CD4-positive, alpha-beta T cell treated with Interleukin-2 at 100 ng/mL for 4 hours (primary cell): ENCODE measurements at regions not wholly inside any gene's neighbourhood (a gene's known extent, or its start where the extent isn't known, plus 50 kb on each side); places are given as distances from the start of the nearest gene placed in this dataset.

Experiments
- DNase-seq: peaks from one replicate; pipeline ENCODE4 v3.0.0-alpha.2; 2020; ENCODE audit warnings: low spot score

DNA sequence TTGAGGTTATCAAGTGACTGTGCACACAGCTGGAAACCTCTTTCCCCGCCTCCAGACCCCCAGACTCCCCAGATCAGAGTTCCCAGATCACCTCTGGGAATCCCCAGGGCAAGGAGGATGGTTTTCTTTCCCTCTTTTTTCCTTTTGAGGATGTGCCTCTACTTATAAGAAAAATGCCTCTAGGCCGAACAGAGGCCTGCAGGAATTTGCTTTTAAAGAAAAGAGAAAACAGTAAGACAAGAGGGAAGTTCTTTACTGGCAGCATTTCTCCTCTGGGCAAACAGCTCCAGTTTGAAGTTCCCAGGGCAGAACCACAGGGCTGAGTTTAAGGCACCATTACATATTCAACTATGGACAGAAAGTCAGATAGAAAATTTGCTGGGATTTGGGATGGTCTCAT is 837.9 kb upstream of the LCORL start:
- DNase-seq, result no peak

DNA sequence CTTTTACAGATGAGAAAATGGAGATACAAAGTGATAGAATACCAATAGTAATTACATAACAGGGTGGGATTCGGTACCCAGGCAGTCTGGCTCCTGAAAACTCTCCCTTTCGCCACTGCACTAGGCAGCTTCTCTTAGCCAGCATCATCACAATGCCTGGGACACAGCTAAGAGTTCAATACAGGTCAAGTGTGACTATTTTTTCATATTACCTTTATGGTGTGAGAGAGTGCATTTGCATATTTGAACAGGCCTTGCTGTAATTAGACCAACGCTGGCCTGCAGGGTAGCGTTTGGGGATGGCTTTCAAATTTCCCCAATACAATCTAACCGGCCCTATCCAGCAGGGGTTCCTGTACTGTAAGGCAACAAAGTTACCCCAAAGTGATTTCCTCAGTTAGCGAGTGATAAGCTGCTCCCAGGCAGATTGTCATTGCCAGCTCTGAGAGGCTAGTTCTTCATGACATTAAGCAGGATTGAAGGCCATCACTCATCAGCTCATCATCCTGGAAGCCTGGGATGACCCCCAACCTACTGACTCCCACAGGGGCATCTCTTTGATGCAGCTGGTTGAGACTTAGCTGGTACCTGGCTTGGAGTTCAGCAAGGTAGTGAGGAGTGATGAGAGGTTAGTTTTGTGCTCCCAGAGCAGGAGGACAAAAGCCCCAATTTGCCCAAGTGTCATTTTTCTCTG is 836.8 kb upstream of the LCORL start:
- no peak for DNase-seq

DNA sequence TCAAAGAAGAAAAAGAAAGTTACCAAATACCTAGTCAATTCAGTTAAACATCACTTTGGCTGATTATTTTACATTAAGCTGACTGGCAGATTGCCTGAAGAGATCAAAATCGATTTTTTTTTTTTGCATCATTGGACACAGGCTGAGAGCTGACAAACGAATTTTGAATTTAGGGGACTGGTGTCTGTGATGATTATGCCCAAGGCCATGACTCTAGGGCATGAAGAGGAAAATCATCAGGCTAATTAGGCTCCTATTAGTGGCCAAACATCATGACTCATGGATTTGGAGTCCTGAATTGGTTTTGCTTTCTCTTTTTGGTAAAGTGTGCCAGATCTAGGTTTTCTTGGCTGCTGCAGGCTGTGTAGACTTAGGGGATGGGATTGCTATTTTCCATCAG is 829.3 kb upstream of the LCORL start:
- no peak for DNase-seq

DNA sequence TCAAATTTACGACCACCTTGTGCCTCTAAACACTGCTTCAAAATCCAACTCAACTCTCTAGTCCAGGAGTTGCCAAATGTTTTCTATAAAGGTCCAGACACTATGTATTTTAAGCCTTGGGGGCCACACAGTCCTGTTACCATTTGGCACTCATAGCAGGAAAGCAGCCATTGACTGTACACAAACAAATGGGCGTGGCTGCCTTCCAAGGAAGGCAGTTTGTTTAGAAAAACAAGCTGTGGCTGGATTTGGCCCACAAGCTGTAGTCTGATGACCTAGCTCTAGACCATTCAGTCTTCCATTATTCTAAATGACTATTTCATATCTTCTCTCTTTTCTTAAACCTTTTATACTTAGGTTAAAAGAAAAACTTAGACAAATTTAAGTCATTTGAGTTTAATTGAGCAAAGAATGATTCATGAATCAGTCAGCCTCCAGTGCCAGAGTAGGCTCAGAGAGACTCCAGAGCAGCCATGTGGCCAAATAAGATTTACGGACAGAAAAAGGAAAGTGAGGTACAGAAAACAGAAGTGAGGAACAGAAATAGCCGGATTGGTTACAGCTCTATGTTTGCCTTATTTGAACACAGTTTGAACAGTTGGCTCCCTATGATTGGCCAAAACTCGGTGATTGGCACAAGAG is 825.8 kb upstream of the LCORL start:
- no peak for DNase-seq

DNA sequence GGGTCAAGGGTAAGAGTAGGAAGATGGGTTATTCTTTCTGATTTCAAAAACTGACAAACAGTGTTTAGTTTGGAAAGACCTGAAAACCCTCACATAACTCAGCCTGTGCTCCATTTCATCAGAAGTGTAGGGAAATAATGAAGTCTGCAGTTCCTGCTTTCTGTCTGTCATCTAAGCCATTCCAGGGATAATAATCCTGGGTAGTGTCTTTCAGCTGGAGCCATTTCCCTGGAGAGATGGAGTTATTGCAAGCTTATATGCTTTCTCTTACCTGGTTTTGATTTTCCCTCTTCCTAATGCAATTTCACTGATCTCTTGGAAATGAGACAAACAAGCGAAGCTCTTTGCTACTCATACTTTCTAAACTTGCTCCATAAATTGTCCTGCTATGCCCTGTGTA is 824.8 kb upstream of the LCORL start:
- DNase-seq, result no peak

DNA sequence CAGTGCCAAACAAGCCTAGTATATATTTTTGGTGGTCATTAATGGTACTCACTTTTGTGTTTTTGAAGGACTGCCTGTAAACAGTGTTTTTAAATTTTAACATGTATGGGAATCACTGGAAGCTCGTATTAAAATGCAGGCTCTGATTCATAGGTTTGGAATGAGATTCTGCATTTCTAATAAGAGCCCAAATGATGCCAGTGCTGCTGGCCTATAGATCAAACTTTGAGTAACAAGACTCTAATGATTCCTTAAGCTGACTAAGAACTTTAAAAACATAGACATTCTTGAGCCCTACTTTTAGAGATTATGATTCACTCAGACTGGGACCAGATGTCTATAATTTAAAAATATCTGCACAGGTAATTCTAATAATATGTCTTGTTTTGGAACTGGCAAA is 823.2 kb upstream of the LCORL start:
- no peak for DNase-seq

DNA sequence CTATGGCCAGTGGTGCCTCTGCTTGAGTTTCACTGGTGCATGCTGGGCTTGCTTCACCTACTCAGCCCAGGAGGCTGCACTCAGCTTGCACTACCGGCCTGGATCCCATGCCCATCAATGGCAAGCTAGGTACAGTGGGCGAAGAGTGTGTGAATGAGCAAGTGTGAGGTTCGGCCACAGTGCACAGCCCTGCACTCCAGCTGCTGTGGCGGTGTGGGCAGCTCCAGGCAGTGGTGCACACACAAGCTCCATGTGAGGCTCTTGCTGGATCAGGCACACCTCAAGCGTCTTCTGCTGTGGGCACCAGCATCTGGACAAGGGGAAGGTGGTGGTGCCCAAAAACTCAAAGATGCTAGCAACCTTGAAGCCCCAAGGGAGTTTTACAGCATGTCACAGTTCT is 820.9 kb upstream of the LCORL start:
- DNase-seq, result no peak

DNA sequence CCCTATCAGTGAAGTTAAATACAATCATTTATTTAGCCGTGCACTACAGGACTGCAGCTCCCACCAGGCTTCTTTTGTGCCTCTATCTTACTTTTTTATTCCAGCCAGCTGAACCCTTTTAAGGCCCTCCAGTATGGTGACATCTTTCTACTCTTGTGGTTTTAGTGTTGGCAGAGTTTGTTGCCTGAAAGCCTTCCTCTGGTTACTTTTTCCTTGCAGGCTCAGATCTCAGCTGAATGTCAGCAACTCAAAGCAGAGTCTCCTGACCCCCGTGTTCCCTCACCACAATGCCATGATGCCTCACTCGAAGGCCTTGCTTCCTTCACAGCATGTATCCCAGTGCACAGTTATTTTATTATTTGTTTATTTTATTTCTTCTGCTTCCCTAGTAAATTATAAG is 818.9 kb upstream of the LCORL start:
- DNase-seq, result no peak

DNA sequence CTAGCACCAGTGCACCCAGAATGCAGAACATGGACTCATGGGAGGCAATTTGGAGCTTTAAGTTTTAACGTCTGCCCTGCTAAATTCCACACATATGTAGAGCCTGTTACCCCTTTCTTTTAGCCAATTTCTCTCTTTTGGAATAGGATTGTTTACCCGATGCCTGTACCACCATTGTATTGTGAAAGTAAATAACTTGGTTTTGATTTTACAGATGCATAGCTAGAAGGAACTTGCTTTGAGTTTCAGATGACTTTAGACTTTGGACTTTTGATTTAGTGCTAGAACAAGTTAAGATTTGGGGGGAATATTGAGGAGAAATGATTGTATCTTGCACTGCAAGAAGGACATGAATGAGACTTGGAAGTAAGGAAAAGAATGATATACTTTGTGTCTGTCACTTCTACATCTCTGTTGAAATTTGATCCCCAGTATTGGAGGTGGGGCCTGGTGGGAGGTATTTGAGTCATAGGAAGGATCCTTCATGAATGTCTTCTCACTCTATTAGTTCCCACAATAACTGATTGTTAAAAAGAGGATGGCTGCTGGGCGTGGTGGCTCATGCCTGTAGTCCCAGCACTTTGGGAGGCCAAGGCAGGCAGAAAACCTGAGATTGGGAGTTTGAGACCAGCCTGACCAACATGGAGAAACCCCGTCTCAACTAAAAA is 794.8 kb upstream of the LCORL start:
- DNase-seq, result no peak

DNA sequence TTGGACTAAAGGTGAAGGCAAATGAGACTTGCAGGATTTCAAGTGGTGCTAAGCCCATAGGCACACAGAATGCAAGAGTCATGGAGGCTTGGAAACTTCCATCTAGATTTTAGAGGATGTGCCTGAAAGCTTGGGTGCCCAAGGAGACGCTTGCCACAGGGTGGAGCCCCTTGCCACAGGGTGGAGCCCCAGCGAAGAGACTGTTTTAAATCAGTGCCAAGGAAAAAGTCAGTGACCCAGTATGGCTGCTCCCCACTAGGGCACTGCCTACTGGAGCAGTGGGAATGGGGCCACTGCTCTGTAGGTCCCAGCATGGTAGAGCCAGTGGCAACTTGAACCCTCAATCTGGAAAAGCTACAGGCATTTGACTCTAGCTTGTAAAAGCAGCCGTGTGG is 794.2 kb upstream of the LCORL start:
- DNase-seq, result no peak

DNA sequence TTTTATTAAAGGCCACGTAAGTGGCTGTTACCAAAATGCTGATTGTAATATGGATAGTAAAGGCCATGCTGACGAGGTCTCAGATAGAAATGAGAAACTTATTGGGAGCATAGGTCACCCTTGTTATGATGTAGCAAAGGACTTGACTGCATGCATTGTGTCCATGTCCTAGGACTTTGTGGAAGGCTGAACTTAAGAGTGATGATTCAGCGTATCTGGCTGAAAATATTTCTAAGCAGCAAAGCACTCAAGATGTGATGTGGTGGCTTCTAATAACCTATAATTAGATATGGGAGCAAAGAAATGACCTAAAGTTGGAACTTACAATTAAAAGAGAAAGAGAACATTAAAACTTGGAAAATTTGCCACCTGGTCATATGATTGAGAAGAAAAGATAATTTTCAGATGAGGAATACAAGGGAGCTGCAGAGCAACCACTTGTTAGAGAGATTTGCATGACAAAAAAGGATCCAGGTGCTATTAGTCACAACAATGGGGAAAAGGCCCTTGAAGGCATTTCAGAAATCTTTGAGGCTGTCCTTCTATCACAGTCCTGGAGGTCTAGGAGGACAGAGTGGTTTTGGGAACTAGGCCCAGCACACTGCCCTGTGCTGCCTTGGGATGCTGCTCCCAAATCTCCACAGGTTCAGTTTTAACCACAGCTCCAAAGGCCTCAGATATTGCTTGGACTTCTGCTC is 793.7 kb upstream of the LCORL start:
- no peak for DNase-seq

DNA sequence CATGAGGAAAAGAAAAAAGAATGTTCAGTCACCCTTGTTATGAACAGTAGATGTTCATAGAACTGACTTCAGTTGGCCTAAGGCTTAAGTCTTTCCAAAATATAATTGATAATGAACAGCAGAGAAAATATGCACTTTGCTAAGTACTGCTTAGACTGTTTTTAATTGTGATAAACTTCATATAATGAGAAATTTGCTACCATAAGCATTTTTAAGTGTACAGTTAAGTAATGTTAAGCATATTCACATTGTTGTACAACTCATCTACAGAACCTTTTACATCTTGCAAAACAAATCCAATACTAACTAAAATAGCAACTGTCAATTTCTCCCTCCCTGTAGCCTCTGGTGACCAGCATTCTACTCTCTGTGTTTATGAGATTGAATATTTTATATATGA is 792.2 kb upstream of the LCORL start:
- no peak for DNase-seq

DNA sequence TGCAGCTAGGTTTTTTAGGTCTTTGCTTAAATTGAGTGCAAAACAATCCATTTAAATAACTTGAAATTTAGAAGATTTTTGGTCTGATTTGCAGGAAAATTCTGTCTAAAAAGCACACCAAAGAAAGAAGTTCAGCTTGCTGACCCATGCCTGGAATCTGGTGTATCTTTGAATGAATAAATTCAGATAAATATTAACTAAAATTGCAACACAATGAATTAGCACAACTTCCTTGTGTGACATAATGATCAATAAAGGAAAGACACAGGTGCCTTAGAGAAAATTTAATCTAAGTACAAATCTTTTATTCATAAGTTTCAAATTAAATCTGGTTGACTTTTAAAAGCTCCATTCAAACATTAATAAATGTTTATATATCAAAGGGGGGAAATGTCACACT is 791.5 kb upstream of the LCORL start:
- DNase-seq, result no peak

DNA sequence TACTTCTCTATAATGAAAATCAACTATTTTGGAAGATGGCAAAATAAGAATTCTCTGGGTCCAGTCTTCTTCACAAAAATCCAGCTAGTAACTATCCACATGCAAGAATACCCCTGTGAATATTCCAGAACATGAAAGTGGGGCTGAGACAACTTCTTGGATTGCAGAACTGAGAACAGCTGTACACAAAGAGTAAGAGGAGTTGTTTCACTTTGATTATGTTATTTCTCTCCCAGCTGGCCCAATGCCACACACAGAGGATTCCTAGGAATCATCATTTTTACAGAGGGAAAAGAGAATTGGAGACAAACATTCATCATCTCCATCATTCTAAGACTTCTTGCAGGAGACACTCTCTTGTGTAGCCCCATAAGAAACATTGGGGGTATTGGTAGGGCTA is 782.2 kb upstream of the LCORL start:
- no peak for DNase-seq

DNA sequence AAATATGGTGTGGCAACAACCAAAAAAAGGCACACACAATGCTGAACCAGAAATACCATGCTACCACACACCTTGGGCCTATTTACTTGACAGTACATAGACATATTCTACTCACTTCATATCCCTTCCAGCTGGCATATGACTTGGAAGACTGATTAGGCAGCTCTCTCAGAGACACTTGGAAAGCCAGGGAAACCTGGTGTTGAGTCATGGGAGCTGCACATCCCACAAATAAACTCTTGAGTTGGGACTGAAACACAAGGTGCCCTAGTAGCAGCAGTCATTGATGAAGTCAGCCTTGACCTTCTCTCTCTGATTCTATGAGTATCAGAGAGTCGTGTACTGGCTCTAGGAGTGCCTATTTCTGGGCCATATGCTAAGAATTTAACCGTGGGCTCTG is 776.6 kb upstream of the LCORL start:
- no peak for DNase-seq

DNA sequence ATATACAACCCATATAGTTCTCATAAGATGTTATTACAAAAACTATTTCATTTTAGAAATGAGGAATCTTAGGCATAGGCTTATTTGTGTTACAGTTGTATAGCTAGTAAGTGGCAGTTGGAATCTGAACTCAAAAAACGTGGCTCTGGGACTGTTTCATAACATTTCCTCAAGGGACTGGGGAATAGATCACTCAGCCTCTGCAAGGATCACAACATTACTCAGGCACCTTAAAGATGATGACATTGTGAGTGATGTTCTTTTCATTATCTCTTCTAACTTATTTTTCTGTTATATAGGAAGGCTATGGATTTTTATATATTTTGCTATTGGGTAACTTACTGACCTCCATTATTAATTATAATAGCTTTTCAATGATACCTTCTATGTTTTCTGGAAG is 774.2 kb upstream of the LCORL start:
- DNase-seq, result no peak

DNA sequence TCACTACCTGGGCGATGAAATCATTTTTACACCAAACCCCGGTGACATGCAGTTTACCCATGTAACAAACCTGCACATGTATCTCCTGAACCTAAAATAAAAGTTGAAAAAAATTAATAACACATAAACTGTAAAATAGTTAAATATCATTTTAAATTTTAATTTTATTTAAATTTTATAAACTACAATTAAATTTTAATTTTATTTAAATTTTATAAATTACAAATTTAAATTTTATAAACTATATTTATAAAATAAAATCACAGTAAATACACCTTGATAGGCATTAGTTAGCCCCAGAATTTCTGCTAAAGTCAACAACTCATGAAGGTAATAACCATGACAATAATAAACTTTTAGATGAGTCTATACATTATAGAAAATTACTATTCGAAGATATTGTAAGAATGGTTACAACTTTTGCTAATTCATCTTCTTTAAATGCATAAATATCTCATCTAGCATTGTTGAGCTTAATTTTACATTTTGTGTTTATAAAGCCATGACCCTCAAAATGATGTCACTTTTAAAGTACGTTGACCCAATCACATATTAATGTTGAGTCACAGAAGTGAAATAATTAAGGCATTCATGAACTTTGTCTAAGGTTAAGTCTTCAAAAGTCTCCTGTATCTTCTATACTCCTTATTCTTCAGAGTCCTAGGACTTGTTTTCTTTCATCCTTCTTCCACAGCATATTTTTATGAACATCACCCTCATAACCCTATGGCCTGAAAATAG is 755.8 kb upstream of the LCORL start:
- DNase-seq, result no peak

DNA sequence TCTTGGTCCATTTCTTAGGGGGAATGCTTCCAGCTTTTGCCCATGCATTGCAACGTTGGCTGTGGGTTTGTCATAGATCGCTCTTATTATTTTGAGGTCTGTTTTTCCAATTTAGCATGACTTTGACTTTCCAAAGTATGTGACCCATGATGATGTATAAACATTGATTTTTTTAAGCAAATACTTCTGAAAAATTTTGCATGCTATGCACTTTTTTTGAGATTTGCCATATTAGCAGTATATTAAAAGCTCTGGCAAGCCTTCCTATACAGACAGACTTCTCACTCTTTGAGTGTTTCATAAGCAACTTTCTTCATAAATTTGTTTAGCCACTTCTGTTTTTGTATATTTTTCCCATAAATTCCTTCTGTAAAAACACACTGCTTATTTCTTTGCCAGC is 746.4 kb upstream of the LCORL start:
- DNase-seq, result no peak

DNA sequence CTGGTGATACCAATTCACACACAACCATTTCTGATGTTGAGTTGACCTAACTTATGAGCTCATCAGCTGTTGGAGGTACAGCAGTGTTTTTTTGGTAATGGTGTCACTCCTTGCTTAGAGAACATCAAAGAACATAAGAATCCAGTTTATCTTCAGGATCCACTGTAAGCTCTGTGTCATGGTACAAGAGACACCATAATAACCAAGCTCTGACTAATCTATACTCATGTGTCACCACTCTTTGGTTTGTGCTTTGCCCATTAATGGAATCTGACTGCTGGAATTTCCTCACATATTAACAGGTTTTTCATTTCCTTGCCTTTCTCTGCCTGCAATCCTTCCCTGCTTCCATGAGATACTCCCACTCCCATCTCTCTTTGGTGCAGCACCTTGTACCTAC is 735.1 kb upstream of the LCORL start:
- no peak for DNase-seq

DNA sequence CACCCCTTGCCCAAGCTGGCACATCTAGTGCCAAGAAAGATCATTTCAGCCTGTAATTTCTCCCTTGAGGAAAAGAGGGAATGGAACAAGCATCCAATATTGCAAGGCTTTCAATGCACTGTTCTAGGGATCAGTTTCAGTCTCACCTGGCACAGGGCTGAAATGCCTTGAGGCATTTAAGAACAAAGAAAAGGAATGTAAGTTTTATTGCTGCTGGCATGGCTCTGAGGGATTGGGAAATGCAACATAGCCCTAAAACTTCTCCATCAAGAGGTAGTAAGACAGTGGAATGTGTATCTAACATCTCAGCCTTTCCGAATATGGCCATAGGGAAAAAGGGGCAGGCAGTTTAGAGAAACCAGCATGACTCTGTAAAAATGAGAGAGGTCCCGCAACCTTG is 732.6 kb upstream of the LCORL start:
- DNase-seq, result no peak

DNA sequence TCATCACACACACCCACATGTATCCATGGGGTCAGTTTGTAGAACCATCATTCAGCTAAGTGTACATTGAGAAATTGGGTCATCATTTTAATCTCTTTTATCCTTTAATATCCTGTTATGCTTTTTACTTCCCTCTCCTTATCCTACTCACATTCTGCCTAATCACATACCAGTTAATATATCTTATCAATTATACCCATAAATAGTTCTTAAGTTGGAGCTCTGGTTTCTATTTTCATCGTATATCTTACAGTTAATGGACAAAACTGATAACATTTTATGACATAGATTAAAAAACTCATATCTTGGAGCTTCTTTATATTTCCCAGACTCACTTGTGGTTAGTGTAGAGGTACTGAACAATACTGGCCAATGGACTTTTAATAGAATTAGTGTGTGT is 729.5 kb upstream of the LCORL start:
- no peak for DNase-seq

DNA sequence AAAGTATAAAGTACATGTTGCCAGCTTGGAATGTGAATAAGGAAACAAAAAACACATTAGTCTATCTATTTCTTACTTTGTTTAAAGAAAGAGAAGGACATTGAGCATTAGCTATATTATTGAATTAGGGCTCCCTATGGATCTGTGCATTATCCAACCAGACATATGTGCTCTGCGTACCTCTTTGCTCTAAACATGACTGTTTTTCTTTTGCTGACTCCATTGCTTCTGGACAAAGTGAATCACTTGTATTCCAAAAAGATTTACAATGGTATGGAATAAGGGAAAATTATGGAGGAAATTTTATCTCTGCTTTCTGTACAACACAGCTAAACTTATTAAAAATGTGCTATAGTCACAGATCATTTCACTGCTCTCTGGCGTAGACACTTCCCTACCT is 727.8 kb upstream of the LCORL start:
- DNase-seq, result no peak
